ENCODE measurements at regions not wholly inside any gene's neighbourhood (a gene's known extent, or its start where the extent isn't known, plus 50 kb on each side); places are given as distances from the start of the nearest gene placed in this dataset.

GRCh38 chr10:28790146-28790545 lies 112.8 kb downstream of the BAMBI start:
- no peak for TF ChIP-seq POLR2A (IDR thresholded peaks at IDR 0.05)
- TF ChIP-seq CTCF (IDR thresholded peaks at IDR 0.05) = no peak
